CD1c-positive myeloid dendritic cell (primary cell): ENCODE measurements at regions not wholly inside any gene's neighbourhood (a gene's known extent, or its start where the extent isn't known, plus 50 kb on each side); places are given as distances from the start of the nearest gene placed in this dataset.

ENCODE experiments used
- DNase-seq: peaks from one replicate; pipeline ENCODE4 v3.0.0-alpha.2; 2016; ENCODE audit errors: extremely low spot score

- DNase-seq = no peak
Observed at GRCh38 chr13:36750046-36750445, 69.0 kb upstream of the RFXAP start.

GRCh38 chr13:36750461-36750860 is 68.6 kb upstream of the RFXAP start:
- no peak for DNase-seq

- DNase-seq = no peak
Observed at GRCh38 chr13:36750946-36751345, 68.1 kb upstream of the RFXAP start.

GRCh38 chr13:36752673-36753072 is 66.3 kb upstream of the RFXAP start:
- no peak for DNase-seq

- DNase-seq = no peak
Observed at GRCh38 chr13:36753176-36753575, 65.8 kb upstream of the RFXAP start.

- no peak for DNase-seq
Observed at GRCh38 chr13:36758345-36758744, 60.7 kb upstream of the RFXAP start.

- no peak for DNase-seq
Observed at GRCh38 chr13:36763126-36763722, 55.8 kb upstream of the RFXAP start.

GRCh38 chr13:36764536-36764935 is 54.5 kb upstream of the RFXAP start:
- no peak for DNase-seq

- no peak for DNase-seq
Observed at GRCh38 chr13:36764957-36765356, 54.1 kb upstream of the RFXAP start.

- no peak for DNase-seq
Observed at GRCh38 chr13:36766295-36766694, 52.7 kb upstream of the RFXAP start.

- DNase-seq = no peak
Observed at GRCh38 chr13:36767276-36767675, 51.7 kb upstream of the RFXAP start.

- DNase-seq = peak; percentile 56
Observed at GRCh38 chr13:36769126-36769525, 49.9 kb upstream of the RFXAP start.
